ENCODE measurements at regions not wholly inside any gene's neighbourhood (a gene's known extent, or its start where the extent isn't known, plus 50 kb on each side); places are given as distances from the start of the nearest gene placed in this dataset.
"Not testable (repeated sequence)": the region's sequence is repeated elsewhere in the genome, so short reads cannot be mapped to it uniquely, and the experiment has no call there.

DNA sequence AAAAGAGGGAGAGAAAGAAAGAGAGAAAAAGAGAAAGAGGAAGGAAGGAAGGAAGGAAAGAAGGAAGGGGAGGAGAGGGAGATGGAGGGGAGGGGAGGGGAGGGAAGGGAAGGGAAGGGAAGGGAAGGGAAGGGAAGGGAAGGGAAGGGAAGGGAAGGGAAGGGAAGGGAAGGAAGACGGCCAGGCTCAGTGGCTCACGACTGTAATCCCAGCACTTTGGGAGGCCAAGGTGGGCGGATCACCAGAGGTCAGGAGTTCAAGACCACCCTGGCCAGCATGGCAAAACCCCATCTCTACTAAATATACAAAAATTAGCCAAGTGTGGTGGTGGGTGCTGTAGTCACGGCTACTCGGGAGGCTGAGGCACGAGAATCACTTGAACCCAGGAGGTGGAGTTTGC lies 64.8 kb downstream of the RPS15A start:
- H3K4me1 Mint-ChIP-seq; intact Hi-C loops (cut with micrococcal nuclease); H3K9me3 Mint-ChIP-seq; CTCF ChIA-PET; ATAC-seq (ENCODE audit: low read depth); DNase-seq; H3K36me3 Mint-ChIP-seq (ENCODE audit: low read depth); POLR2A ChIA-PET; H3K27ac Mint-ChIP-seq; H3K27me3 Mint-ChIP-seq; H3K4me3 Mint-ChIP-seq: not testable (repeated sequence)

DNA sequence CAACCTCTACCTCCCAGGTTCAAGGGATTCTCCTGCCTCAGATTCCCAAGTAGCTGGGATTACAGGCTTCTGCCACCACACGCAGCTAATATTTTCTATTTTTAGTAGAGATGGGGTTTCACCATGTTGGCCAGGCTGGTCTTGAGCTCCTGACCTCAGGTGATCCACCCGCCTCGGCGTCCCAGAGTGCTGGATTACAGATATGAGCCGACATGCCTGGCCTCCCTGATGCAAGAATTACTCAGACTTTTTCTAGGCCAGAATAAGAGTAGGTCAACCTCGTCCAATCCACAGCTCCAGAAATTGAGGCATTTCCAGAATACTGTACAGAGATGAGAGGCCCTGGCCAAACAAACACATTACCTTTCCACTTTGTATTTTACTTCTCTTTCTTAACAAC lies 70.2 kb downstream of the RPS15A start:
- H3K36me3 Mint-ChIP-seq (ENCODE audit: low read depth); H3K4me3 Mint-ChIP-seq; CTCF ChIA-PET; DNase-seq; H3K27ac Mint-ChIP-seq; POLR2A ChIA-PET; ATAC-seq (ENCODE audit: low read depth); intact Hi-C loops (cut with micrococcal nuclease); H3K27me3 Mint-ChIP-seq; H3K9me3 Mint-ChIP-seq; H3K4me1 Mint-ChIP-seq: not testable (repeated sequence)

DNA sequence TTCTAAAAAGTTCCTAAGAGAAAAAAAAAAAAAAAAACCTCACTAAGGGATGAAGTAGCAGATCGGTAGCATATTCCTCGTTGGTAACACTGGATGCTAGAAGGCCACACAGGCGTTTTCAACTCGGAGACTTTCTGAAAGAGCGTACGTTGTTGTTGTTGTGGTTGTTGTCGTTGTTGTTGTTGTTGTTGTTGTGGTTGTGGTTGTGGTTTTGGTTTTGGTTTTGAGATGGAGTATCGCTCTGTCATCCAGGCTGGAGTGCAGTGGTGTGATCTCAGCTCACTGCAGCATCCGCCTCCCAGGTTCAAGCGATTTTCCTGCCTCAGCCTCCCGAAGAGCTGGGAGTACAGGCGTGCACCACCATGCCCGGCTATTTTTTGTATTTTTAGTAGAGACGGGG lies 77.6 kb downstream of the RPS15A start:
- DNase-seq; H3K9me3 Mint-ChIP-seq; H3K27me3 Mint-ChIP-seq; H3K4me3 Mint-ChIP-seq; intact Hi-C loops (cut with micrococcal nuclease); H3K4me1 Mint-ChIP-seq; CTCF ChIA-PET; POLR2A ChIA-PET; H3K27ac Mint-ChIP-seq; ATAC-seq (ENCODE audit: low read depth); H3K36me3 Mint-ChIP-seq (ENCODE audit: low read depth): not testable (repeated sequence)

DNA sequence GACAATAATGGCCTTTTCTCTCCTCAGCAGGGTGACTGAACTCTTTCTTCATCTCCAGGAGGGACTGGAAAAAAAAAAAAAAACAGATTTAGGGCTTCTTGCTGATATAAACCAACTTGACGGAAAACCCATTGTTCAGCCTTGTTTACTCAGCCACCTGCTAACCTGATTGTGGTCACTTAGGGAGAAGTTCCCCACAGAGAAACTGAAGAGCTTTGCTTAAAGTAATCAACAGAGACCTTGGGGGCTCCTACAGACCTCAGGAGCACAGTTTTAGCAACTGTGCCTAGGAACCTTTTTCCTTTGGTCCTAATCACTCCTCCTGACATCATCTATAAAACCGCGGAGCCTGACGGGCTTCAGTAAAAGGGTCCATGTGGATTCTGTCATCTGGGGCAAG lies 79.5 kb downstream of the RPS15A start:
- H3K36me3 Mint-ChIP-seq (ENCODE audit: low read depth); DNase-seq; H3K27me3 Mint-ChIP-seq; H3K4me1 Mint-ChIP-seq; intact Hi-C loops (cut with micrococcal nuclease); POLR2A ChIA-PET; ATAC-seq (ENCODE audit: low read depth); CTCF ChIA-PET; H3K27ac Mint-ChIP-seq; H3K4me3 Mint-ChIP-seq; H3K9me3 Mint-ChIP-seq: not testable (repeated sequence)

DNA sequence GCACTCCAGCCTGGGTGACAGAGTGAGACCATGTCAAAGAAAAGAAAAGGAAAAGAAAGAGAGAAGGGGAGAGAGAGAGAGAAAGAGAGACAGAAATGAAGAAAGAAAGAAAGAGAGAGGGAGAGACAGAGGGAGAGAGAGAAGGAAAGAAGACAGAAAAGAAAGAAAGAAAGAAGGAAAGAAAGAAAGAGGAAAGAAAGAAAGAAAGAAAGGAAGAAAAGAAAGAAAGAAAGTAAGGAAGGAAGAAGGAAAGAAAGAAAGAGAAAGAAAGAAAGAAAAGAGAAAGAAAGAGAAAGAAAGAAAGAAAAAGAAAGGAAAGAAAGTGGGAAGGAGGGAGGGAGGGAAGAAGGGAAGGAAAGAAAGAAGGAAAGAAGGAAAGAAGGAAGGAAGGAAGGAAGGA lies 88.9 kb downstream of the RPS15A start:
- ATAC-seq (ENCODE audit: low read depth); H3K9me3 Mint-ChIP-seq; DNase-seq; H3K27ac Mint-ChIP-seq; intact Hi-C loops (cut with micrococcal nuclease); H3K36me3 Mint-ChIP-seq (ENCODE audit: low read depth); POLR2A ChIA-PET; CTCF ChIA-PET; H3K4me3 Mint-ChIP-seq; H3K4me1 Mint-ChIP-seq; H3K27me3 Mint-ChIP-seq: not testable (repeated sequence)

DNA sequence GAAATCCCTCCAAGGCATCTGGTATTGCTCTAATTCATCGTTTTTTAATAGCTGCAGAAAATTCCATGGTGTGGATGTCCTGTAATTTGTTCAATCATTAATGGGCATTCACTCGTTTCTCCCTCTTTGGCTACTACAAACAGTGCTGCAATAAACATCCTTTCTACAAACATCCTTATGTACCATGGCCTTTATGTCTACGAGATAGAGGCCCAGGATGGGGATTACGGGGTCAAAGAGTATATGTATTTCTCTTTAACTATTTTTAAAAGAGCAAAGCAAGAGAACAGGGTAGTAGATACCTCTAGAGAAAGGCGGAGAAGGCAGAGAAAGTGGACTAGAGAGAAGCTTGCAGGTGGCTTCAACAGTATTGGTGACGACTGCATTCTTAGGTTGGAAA lies 94.1 kb downstream of the RPS15A start:
- H3K27me3 Mint-ChIP-seq; H3K4me1 Mint-ChIP-seq; ATAC-seq (ENCODE audit: low read depth); H3K36me3 Mint-ChIP-seq (ENCODE audit: low read depth); DNase-seq; CTCF ChIA-PET; H3K9me3 Mint-ChIP-seq; H3K27ac Mint-ChIP-seq; intact Hi-C loops (cut with micrococcal nuclease); H3K4me3 Mint-ChIP-seq; POLR2A ChIA-PET: not testable (repeated sequence)

DNA sequence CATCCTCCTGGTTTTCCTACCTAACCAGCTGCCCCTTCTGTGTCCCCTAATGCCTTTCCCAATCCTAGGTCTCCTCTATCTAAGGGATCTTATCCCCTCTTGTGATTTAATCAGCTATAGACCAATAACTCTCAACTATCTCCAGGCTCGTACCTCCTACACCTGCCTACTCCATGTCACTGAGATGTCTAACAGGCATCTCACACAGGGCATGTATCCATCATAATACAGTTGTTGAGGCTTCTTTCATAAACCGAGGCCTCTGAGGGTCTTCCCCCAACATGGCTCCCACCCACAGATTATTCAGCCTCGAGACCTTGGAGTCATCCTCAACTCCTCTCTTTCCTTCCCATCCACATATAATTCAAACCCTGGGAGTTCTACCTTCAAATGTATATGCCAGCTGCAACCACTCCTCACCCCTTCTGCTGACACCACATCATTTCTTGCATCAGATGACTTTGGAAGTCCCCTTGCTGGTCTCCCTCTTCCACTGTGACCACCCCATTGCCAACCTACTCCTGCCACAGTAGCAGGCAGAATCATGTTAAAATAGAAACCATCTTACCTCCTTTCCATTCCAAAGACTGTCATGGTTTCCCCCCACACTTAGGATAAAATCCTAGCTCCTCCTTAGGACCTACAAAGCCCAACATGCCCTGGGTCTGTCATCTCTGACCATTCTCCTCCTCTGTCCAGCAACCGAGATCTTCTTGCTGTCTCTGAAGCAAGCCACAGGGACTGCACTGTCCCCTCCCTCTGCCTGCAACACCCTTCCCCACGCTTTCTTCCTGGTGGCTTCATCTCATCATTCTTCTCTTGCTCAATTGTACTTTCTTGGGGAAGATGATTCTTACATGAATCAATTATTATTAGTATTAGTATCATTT lies 103.8 kb downstream of the RPS15A start:
- DNase-seq; intact Hi-C loops (cut with micrococcal nuclease); H3K36me3 Mint-ChIP-seq (ENCODE audit: low read depth); H3K4me3 Mint-ChIP-seq; H3K4me1 Mint-ChIP-seq; CTCF ChIA-PET; H3K9me3 Mint-ChIP-seq; H3K27ac Mint-ChIP-seq; POLR2A ChIA-PET; H3K27me3 Mint-ChIP-seq: not testable (repeated sequence)
- peak; percentile 18 for ATAC-seq (ENCODE audit: low read depth)

DNA sequence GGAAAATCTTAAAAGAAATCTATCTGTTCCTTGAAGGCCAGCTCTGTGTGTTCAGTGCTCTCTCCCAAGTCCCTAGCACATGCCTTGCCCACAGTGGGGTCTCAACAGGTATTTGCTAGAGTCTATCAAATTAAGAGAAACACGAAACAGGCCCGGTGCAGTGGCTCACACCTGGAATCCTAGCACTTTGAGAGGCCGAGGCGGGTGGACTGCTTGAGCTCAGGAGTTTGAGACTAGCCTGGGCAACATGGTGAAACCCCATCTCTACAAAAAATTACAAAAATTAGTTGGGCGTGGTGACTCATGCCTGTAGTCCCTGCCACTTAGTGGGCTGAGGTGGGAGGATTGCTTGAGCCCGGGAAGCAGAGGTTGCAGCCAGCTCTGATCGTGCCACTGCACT lies 83.9 kb upstream of the NOMO2 start:
- H3K36me3 Mint-ChIP-seq (ENCODE audit: low read depth); POLR2A ChIA-PET; H3K27me3 Mint-ChIP-seq; H3K9me3 Mint-ChIP-seq; intact Hi-C loops (cut with micrococcal nuclease); CTCF ChIA-PET; H3K4me1 Mint-ChIP-seq; H3K4me3 Mint-ChIP-seq; DNase-seq; H3K27ac Mint-ChIP-seq; ATAC-seq (ENCODE audit: low read depth): not testable (repeated sequence)

DNA sequence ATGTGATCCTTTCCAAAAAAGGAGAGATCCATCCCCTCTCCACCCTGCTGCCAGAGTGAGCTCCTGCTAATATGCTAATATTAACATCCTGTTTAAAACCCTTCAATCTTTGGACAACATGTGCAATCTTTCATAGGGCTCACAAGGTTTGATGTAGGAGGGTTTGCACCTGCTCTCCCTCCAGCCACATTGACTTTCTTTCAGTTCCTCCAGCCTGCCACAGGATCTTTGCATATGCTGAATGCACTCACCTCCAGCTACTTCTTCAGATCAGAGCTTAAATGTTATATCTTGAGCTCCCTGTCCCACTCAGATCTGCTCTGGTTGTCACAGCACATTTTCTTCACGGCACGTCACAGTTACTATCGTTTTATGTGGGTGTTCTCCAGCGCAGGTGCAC lies 75.0 kb upstream of the NOMO2 start:
- DNase-seq; H3K9me3 Mint-ChIP-seq; POLR2A ChIA-PET; intact Hi-C loops (cut with micrococcal nuclease); H3K36me3 Mint-ChIP-seq (ENCODE audit: low read depth); CTCF ChIA-PET; H3K27ac Mint-ChIP-seq; H3K4me3 Mint-ChIP-seq; H3K27me3 Mint-ChIP-seq; H3K4me1 Mint-ChIP-seq; ATAC-seq (ENCODE audit: low read depth): not testable (repeated sequence)

DNA sequence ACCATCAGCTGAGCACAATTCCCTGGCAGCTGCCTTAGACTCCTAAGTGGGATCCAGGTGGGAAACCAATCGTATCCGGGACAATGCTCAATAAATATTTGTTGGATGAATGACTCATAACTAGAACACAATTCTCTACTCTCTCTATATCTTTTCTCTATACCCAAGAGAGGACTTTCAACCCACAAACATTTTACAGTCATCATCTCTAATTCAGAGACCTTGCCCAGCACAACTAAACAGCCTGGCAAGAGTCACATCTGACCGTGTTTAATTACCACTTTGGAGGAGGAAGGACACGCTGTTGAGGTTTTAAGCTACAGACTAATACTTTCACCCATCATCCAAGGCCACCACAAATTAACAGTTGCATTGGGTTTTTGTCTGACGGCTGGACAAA lies 74.3 kb upstream of the NOMO2 start:
- intact Hi-C loops (cut with micrococcal nuclease); H3K27me3 Mint-ChIP-seq; POLR2A ChIA-PET; ATAC-seq (ENCODE audit: low read depth); H3K4me1 Mint-ChIP-seq; H3K9me3 Mint-ChIP-seq; H3K36me3 Mint-ChIP-seq (ENCODE audit: low read depth); DNase-seq; H3K4me3 Mint-ChIP-seq; CTCF ChIA-PET; H3K27ac Mint-ChIP-seq: not testable (repeated sequence)

DNA sequence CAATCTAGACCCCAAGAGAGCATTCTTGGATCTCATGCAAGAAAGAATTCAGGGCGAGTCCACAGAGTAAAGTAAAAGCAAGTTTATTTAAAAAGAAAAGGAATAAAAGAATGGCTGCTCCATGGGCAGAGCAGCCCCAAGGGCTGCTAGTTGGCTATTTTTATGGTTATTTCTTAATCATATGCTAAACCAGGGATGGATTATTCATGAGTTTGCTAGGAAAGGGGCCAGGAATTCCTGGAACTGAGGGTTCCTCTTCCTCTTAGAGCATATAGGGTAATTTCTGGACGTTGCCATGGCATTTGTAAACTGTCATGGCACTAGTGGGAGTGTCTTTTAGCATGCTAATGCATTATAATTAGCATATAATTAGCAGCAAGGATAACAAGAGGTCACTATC lies 73.1 kb upstream of the NOMO2 start:
- H3K36me3 Mint-ChIP-seq (ENCODE audit: low read depth); CTCF ChIA-PET; H3K27me3 Mint-ChIP-seq; H3K9me3 Mint-ChIP-seq; DNase-seq; H3K4me1 Mint-ChIP-seq; H3K27ac Mint-ChIP-seq; H3K4me3 Mint-ChIP-seq; intact Hi-C loops (cut with micrococcal nuclease); ATAC-seq (ENCODE audit: low read depth); POLR2A ChIA-PET: not testable (repeated sequence)

DNA sequence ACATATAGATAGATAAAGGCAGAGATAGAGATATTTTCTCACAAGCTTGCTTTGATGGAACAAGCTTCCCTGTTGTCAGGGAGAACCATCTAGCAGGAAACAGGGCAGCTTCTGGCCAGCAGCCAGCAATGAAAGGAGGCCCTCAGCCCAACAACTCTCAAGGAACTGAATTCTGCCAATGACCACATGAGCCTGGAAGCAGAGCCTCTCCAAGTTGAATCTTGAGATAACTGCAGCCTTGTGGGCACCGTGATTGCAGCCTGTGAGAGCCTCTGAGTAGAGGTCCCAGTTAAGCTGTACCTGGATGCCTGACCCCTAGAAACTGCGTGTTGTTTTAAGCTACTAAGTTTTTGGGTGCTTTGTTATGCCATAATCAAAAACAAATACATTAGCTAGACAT lies 69.8 kb upstream of the NOMO2 start:
- POLR2A ChIA-PET; H3K9me3 Mint-ChIP-seq; intact Hi-C loops (cut with micrococcal nuclease); ATAC-seq (ENCODE audit: low read depth); H3K27me3 Mint-ChIP-seq; H3K27ac Mint-ChIP-seq; H3K4me3 Mint-ChIP-seq; CTCF ChIA-PET; DNase-seq; H3K4me1 Mint-ChIP-seq; H3K36me3 Mint-ChIP-seq (ENCODE audit: low read depth): not testable (repeated sequence)

DNA sequence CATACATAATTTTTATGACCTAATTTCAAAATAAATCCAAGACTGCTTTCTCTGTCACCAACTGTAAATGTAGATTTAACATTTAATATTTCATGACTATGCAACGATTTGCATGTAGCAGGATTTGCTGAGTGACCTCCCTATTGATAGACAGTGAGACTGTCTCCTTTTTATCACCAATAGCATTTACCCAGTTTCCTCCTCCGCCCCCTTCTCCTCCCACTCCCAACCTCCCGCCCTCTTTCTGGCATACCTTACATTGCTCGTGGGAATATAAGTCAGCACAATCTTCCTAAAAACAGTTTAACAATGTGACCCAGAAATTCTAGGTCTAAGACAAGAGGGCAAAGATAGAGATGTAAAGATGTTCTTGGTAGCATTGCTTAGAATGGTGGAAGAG lies 55.1 kb upstream of the NOMO2 start:
- H3K4me3 Mint-ChIP-seq; CTCF ChIA-PET; H3K9me3 Mint-ChIP-seq; H3K27me3 Mint-ChIP-seq; ATAC-seq (ENCODE audit: low read depth); H3K4me1 Mint-ChIP-seq; H3K27ac Mint-ChIP-seq; H3K36me3 Mint-ChIP-seq (ENCODE audit: low read depth); POLR2A ChIA-PET; intact Hi-C loops (cut with micrococcal nuclease); DNase-seq: not testable (repeated sequence)
